GM23338 (cell line): ENCODE measurements at regions not wholly inside any gene's neighbourhood (a gene's known extent, or its start where the extent isn't known, plus 50 kb on each side); places are given as distances from the start of the nearest gene placed in this dataset.

Experiments used
- CREB1 ChIP-seq: fragments of 250-450 bp; sonication (Bioruptor Pico); IDR thresholded peaks from 2 replicates; pipeline ENCODE4 v1.5.0; 2020; ENCODE audit warnings: low read depth, mild to moderate bottlenecking, moderate library complexity
- CTCF ChIP-seq, 2 experiments: fragments of 200-600 bp in 1 of 2; sonication (generic) in 1 of 2; conservative IDR thresholded peaks; 2 replicates each; pipeline versions ENCODE4 v1.5.1 to v1.6.1; 2016 to 2017; ENCODE audit warnings: antibody characterized with exemption in 2 of 2, low read depth in 2 of 2, mild to moderate bottlenecking in 2 of 2, moderate library complexity in 1 of 2
- EZH2 ChIP-seq: fragments of 200-600 bp; sonication (generic); IDR thresholded peaks from one replicate; pipeline ENCODE4 v1.8.0; 2017; ENCODE audit warnings: antibody characterized with exemption, mild to moderate bottlenecking, low read depth; ENCODE audit not compliant: unreplicated experiment
- POLR2AphosphoS5 ChIP-seq: IDR thresholded peaks from 2 replicates; pipeline ENCODE4 v1.6.1; 2016; ENCODE audit warnings: antibody characterized with exemption, low read depth
- REST ChIP-seq: IDR thresholded peaks from one replicate; pipeline ENCODE4 v1.6.1; 2018; ENCODE audit warnings: antibody characterized with exemption; ENCODE audit not compliant: unreplicated experiment

- TF ChIP-seq POLR2AphosphoS5 (no peak), CTCF (conservative IDR thresholded peaks at IDR 0.05; ENCODE audit: low read depth in 2 of 2) (no peak), REST (no peak), CREB1 (CRISPR knock-in tag) (no peak), EZH2 (no peak)
Measured at GRCh38 chr9:7900541-7900940, 101.0 kb upstream of the DMAC1 start.
